A673 (cell line): ENCODE measurements at regions not wholly inside any gene's neighbourhood (a gene's known extent, or its start where the extent isn't known, plus 50 kb on each side); places are given as distances from the start of the nearest gene placed in this dataset.

Experiments
- BruUV-seq: library from RNA; stranded (reverse); fragments of 400-500 nt; replicated peaks from 2 replicates; lab custom pipeline; 2021; lab: Mats Ljungman, UMichigan
- CTCF ChIA-PET: fragments of 300-600 bp; sonication (Branson Sonifier 250); formaldehyde crosslinking; loops from one replicate; lab custom pipeline; 2022; ENCODE audit warnings: antibody characterized with exemption; lab: Charles Lee
- POLR2A ChIA-PET: fragments of 300-600 bp; sonication (Branson Sonifier 250); formaldehyde crosslinking; loops from one replicate; lab custom pipeline; 2022; ENCODE audit warnings: antibody characterized with exemption; ENCODE audit not compliant: low non-redundant PET; lab: Charles Lee
- DNase-seq: peaks from one replicate; pipeline ENCODE4 v3.0.0-alpha.2; 2015; ENCODE audit warnings: low spot score
- H3K27ac ChIP-seq: fragments of 200-600 bp; sonication (generic); 2 replicates; pipeline ENCODE4 v1.5.1; 2016; ENCODE audit warnings: mixed run types, low read depth, mild to moderate bottlenecking, mixed read lengths, antibody characterized with exemption, low read length; ENCODE audit not compliant: poor library complexity, severe bottlenecking
- H3K27me3 ChIP-seq: fragments of 200-600 bp; sonication (generic); replicated peaks from 2 replicates; pipeline ENCODE4 v1.6.1; 2017; ENCODE audit warnings: mixed run types, low read depth, mild to moderate bottlenecking, mixed read lengths, antibody characterized with exemption, low read length; ENCODE audit not compliant: insufficient read depth, poor library complexity
- H3K36me3 ChIP-seq: fragments of 200-600 bp; sonication (generic); 2 replicates; pipeline ENCODE4 v1.6.1; 2016; ENCODE audit warnings: mixed run types, mild to moderate bottlenecking, mixed read lengths, antibody characterized with exemption, low read length; ENCODE audit not compliant: insufficient read depth, poor library complexity, severe bottlenecking
- H3K4me1 ChIP-seq: fragments of 200-600 bp; sonication (generic); 2 replicates; pipeline ENCODE4 v1.6.1; 2017; ENCODE audit warnings: mixed run types, mild to moderate bottlenecking, mixed read lengths, antibody characterized with exemption, low read length; ENCODE audit not compliant: insufficient read depth, poor library complexity, severe bottlenecking
- H3K4me3 ChIP-seq: fragments of 200-600 bp; sonication (generic); 2 replicates; pipeline ENCODE4 v1.5.1; 2016; ENCODE audit warnings: low read depth, mixed run types, mild to moderate bottlenecking, mixed read lengths, low read length; ENCODE audit not compliant: poor library complexity, severe bottlenecking
- H3K9me3 ChIP-seq: fragments of 200-600 bp; sonication (generic); 2 replicates; pipeline ENCODE4 v1.6.1; 2016; ENCODE audit warnings: mixed run types, low read depth, mild to moderate bottlenecking, mixed read lengths, antibody characterized with exemption, low read length; ENCODE audit not compliant: poor library complexity, severe bottlenecking
- EZH2 ChIP-seq: fragments of 200-600 bp; sonication (generic); IDR thresholded peaks from 2 replicates; pipeline ENCODE4 v1.6.1; 2017; ENCODE audit warnings: borderline replicate concordance, low read depth, mild to moderate bottlenecking, mixed read lengths, antibody characterized with exemption, low read length; ENCODE audit not compliant: poor library complexity, severe bottlenecking
- intact Hi-C: fragments of 100-400 bp; cut with micrococcal nuclease; formaldehyde crosslinking; loops from one replicate; pipeline ENCODE4 v1.10.0; 2022; ENCODE audit not compliant: unreplicated experiment
- TF ChIP-seq, protein P1 (sequence below): fragments of 300-800, 200-600 bp; sonication (generic); conservative IDR thresholded peaks from 2 replicates; pipeline ENCODE4 v1.5.1; 2017; ENCODE audit warnings: low read depth, mild to moderate bottlenecking, antibody characterized with exemption, low read length, moderate library complexity, mixed read lengths

DNA sequence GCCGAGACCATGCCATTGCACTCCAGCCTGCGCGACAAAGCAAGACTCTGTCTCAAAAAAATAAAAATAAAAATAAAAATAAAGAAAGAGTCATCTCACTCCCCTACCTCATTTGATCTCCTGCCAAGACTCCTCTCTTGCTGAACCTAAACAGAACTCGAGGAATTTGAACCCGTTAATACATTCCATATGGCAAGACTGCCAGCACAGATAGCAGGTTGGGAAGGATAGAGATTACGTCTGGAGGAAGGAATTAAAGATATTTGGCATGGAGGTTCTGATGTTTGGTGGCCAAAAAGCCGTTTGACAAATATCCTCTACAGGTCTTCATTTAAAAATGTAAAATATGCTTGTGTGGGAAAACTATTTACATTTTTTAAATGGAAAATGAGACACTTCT is 549.6 kb downstream of the HTR7 start:
- BruUV-seq = no TSS peak
- H3K4me1 ChIP-seq = no peaks in the 10 kb centered on the region
- DNase-seq = no peak
- intact Hi-C loops = no loop called here
- H3K36me3 ChIP-seq = no peaks in the 10 kb centered on the region
- no peak overlapping the region for H3K4me3 ChIP-seq
- peaks cover 21% of the 10 kb centered on the region for H3K27me3 ChIP-seq
- H3K27ac ChIP-seq = no peak overlapping the region
- POLR2A ChIA-PET = no interaction called here
- CTCF ChIA-PET = no interaction called here
- TF ChIP-seq, protein P1, sequence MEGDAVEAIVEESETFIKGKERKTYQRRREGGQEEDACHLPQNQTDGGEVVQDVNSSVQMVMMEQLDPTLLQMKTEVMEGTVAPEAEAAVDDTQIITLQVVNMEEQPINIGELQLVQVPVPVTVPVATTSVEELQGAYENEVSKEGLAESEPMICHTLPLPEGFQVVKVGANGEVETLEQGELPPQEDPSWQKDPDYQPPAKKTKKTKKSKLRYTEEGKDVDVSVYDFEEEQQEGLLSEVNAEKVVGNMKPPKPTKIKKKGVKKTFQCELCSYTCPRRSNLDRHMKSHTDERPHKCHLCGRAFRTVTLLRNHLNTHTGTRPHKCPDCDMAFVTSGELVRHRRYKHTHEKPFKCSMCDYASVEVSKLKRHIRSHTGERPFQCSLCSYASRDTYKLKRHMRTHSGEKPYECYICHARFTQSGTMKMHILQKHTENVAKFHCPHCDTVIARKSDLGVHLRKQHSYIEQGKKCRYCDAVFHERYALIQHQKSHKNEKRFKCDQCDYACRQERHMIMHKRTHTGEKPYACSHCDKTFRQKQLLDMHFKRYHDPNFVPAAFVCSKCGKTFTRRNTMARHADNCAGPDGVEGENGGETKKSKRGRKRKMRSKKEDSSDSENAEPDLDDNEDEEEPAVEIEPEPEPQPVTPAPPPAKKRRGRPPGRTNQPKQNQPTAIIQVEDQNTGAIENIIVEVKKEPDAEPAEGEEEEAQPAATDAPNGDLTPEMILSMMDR = no peak
- no peak for TF ChIP-seq EZH2
- H3K9me3 ChIP-seq = no peaks in the 10 kb centered on the region

DNA sequence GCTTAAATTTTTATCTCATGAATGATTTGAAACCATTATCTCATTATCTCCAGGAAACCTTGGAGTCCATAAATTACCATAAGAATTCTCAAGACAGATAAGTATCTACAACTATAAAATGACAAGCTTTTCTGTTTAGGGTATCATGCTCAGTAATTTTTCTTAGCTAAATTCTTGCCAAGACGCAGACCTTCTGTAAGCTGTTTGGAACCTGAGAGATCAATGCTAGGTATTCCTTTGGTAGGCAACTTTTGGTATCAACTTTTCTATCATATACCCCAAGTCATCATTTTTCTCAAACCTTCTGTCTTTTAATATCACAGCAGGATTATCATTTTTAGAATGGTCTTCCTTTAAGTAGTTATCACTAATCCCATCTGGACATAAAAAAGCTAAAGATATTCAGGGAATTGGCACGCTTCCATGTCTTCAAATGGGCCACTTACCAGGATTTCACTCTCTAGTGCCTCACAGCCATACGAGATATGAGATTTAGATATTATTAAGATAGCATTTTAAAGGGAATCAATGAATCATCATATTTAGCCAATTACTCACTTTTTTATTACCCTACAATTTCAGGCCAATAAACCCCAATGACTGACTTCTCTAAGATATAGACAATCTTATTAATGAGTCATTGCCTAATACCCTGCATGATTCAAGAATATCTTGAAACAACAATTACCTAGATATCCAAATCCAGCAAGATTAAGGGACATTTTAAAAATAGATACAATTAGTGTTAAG is 544.1 kb downstream of the HTR7 start:
- CTCF ChIA-PET = no interaction called here
- no peaks in the 10 kb centered on the region for H3K9me3 ChIP-seq

DNA sequence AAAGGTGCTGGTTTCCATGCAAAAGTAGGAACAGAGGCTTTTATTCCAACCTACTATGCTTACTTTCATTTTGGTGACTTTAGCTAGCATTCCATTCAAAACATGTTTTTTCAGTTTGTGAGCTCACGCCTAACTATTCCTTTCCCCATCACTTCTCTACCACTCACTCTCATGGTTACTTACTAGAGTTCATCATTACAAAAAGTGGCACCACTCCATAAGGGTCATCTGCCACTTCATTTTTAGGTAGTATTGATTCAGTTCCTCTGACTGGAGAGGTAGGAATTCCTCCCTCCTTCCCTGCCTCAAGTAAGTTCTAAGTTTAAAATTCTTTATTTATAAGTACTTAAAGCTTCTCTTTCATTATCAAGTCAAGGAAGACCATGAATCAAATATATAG is 543.1 kb downstream of the HTR7 start:
- CTCF ChIA-PET = no interaction called here
- no peak for DNase-seq

More for the DNA sequence above, 544.1 kb downstream of the HTR7 start:
- peak; percentile 35 for DNase-seq
- Histone ChIP-seq H3K4me3 (no peak overlapping the region), H3K27me3 (peaks cover 5% of the 10 kb centered on the region), H3K36me3 (no peaks in the 10 kb centered on the region), H3K4me1 (peaks cover 3% of the 10 kb centered on the region), H3K27ac (no peak overlapping the region)
- POLR2A ChIA-PET = no interaction called here
- intact Hi-C loops = no loop called here
- BruUV-seq = no TSS peak
- TF ChIP-seq, protein P1 = no peak
- no peak for TF ChIP-seq EZH2

More for the DNA sequence above, 543.1 kb downstream of the HTR7 start:
- Histone ChIP-seq H3K27me3 (peaks cover 5% of the 10 kb centered on the region), H3K36me3 (no peaks in the 10 kb centered on the region), H3K9me3 (no peaks in the 10 kb centered on the region), H3K27ac (no peak overlapping the region), H3K4me1 (peaks cover 3% of the 10 kb centered on the region), H3K4me3 (no peak overlapping the region)
- intact Hi-C loops = no loop called here
- TF ChIP-seq EZH2 = no peak
- TF ChIP-seq, protein P1 = no peak
- no TSS peak for BruUV-seq
- POLR2A ChIA-PET = no interaction called here
